ENCODE measurements at regions not wholly inside any gene's neighbourhood (a gene's known extent, or its start where the extent isn't known, plus 50 kb on each side); places are given as distances from the start of the nearest gene placed in this dataset.

GRCh38 chr11:134947556-134947955 lies 535.5 kb upstream of the B3GAT1 start:
- TF ChIP-seq, protein P1, sequence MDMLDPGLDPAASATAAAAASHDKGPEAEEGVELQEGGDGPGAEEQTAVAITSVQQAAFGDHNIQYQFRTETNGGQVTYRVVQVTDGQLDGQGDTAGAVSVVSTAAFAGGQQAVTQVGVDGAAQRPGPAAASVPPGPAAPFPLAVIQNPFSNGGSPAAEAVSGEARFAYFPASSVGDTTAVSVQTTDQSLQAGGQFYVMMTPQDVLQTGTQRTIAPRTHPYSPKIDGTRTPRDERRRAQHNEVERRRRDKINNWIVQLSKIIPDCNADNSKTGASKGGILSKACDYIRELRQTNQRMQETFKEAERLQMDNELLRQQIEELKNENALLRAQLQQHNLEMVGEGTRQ (IDR thresholded peaks at IDR 0.05; ENCODE audit: low read length): no peak
- TF ChIP-seq RFX5 (IDR thresholded peaks at IDR 0.05; ENCODE audit: borderline replicate concordance, low read depth, low read length): no peak
- no peak for TF ChIP-seq EP300 (IDR thresholded peaks at IDR 0.05; ENCODE audit: borderline replicate concordance in 1 of 2, low read depth in 2 of 2, low read length in 2 of 2)
- TF ChIP-seq, protein P2, sequence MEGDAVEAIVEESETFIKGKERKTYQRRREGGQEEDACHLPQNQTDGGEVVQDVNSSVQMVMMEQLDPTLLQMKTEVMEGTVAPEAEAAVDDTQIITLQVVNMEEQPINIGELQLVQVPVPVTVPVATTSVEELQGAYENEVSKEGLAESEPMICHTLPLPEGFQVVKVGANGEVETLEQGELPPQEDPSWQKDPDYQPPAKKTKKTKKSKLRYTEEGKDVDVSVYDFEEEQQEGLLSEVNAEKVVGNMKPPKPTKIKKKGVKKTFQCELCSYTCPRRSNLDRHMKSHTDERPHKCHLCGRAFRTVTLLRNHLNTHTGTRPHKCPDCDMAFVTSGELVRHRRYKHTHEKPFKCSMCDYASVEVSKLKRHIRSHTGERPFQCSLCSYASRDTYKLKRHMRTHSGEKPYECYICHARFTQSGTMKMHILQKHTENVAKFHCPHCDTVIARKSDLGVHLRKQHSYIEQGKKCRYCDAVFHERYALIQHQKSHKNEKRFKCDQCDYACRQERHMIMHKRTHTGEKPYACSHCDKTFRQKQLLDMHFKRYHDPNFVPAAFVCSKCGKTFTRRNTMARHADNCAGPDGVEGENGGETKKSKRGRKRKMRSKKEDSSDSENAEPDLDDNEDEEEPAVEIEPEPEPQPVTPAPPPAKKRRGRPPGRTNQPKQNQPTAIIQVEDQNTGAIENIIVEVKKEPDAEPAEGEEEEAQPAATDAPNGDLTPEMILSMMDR (IDR thresholded peaks at IDR 0.05; ENCODE audit: control extremely low read depth in 1 of 3, insufficient read depth in 1 of 3, low read depth in 1 of 3, low read length in 3 of 3): no peak
